GM19397 (cell line): ENCODE measurements at regions not wholly inside any gene's neighbourhood (a gene's known extent, or its start where the extent isn't known, plus 50 kb on each side); places are given as distances from the start of the nearest gene placed in this dataset.

Experiments
- ATAC-seq: cut with Tn5 transposase; IDR thresholded peaks from one replicate; pipeline ENCODE4 v1.9.1; 2021; ENCODE audit warnings: mild to moderate bottlenecking, moderate library complexity; ENCODE audit not compliant: unreplicated experiment

DNA sequence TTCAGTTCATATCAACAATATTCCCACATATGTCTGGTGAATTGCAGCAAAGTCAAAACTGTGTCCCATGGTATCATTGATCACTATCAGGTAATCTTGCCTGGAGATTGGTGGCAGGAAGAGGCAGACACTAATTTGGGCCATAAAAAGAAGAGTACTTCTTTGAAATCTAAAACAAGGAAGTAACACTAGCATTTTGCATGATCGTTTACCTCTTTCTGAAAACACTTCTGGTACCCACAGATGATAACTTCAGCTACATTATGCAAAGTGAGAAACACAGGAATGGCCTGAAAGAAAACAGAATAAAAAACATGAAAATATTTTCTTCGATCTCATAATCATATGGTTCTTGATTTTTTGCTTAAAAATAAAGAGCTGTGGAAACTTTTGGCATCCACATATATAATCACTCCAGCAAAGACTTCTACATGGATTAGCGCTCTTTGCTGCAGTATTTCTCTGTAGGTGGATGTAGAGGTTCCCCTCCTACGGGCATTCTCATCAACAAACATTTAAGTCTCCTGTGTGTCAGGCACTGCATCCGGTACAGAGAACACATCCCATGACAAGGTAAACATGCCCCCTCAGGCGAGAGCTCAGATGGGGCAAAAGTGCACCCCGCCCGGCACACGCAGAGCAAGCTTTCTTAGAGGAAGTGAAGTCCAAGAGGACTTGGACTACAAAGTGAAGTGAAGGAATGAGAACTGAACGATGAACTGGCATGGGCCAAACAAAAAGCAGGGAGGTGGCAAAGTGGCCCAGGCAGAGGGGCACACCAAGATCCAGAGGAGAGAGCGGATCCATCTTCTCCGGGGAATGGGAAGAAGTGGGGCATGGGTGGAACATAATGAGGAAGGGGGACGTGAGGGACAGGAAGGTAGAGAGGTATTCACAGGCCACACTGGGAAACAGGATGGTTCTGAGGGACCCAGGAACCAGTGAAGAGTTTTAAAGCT lies 68.0 kb upstream of the RIOK3 start:
- ATAC-seq, result peak; percentile 56

DNA sequence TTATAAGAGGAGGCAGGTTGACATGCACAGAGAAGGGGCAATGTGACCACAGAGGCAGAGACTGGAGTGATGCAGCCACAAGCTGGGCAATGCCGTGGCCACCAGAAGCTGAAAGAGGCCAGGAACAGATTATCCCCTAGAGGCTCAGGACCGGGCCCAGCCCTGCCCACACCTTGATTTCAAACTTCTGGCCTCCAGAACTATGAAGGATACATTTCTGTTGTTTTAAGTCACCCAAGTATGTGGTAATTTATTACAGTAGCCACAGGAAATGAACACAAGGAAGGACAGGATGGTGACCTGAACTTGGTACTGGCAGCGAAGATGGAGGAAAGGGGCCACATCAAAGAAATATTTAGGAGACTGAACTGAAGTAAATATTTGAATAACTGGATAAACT lies 66.8 kb upstream of the RIOK3 start:
- ATAC-seq, result no peak

DNA sequence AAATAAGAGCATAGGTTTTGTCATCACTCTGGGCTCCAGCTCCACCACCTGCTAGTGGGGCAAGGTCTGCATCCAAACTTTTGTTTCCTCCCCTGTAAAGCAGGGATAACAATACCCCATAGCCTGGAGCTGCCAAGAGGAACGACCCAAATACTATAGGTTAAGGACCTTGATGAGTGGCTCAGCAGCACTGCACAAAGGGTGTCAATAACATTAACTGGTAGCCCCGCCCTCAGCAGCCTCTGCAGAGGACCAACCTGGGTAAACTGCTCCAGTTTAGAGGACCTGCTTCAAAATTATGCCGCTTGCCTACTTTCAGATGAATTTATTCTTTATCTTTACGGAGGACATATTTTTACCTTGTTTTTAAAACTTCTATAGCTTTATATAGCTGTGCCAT lies 65.8 kb upstream of the RIOK3 start:
- no peak for ATAC-seq

DNA sequence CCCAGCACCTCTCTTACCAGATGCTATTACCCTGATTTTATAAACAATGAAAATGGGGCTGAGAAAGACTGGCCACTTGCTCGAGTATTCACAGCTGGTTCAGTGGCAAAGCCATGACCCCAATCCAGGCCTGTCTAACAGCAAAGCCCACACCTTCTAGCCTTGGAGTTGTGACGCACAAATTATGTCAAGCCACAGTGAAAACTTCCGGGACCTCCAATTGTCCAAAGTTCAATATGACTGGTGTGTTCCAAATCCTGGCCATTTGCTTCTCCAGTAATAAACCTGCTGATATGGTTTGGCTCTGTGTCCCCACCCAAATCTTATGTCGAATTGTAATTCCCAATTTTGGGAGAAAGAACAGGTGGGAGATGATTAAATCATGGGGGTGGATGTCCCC lies 64.7 kb upstream of the RIOK3 start:
- no peak for ATAC-seq

DNA sequence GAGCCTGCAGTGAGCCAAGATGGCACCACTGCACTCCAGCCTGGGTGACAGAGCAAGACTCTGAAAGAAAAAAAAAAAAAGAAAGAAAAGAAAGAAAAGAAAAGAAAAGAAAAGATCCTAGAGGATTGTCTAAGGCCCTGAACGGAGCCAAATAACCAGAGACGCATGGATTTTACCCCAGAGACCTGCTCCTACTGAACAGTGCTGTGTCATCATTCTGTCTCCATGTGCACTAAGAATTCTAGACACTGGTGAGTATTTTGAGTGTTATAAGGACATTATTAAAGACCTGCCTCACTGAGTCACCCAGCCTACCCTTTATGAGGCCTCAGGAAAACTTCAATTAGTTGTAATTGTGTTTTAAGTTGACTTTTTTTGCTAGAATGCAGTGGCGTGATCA lies 61.9 kb upstream of the RIOK3 start:
- no peak for ATAC-seq

DNA sequence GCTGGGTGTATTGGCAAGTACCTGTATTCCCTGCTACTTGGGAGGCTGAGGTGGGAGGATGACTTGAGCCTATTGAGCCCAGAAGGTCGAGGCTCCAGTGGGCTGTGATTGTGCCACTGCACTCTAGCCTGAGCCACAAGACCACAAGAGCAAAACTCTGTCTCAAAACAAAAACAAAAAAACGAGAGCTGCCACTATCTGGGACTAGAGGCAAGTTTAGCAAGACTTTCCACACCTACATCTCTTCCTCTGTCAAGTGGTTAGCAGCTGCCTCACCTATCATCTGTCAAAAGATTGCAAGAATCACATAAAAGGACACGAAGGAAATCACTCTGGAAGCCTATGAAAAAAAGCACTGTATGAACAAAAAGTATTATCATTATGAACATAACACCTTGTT lies 55.2 kb upstream of the RIOK3 start:
- ATAC-seq, result no peak

DNA sequence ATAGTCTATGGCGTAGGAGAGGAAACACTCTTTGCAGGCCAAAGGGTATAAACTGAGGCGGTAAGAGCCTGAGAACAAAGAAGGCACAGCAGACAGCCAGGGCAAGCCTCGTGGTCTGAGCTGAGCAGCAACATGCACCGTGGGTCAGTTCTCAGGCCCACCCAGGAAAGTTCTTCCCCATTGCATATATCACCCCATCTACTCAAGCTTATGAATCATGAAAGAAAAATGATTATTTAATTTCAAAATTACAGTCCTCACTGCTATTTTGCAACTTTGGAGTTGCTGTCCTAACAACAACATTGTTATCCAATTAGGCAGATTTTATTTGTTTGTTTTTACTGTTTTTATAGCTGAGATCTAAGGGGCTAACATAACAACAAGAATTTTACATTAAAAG lies 54.7 kb upstream of the RIOK3 start:
- ATAC-seq, result no peak

DNA sequence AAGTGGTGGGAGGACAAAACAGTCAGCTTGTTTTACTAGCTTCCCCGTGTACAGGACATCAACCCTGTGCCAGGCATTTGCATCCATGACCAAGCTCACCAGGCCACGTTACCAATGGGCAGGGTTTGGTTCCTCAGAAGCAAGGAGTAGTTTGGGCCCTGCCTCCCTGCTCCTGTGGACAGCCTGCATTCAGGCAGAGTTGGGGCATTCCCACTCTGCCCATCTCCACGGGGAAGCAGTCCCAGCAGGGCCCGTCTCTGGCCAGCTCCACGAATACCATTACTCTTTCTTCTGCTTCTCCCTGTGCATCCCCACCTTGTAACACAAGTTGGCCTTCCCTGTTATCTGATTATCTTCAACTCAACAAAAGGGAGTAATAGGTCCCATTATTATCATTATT lies 54.0 kb upstream of the RIOK3 start:
- ATAC-seq, result no peak

DNA sequence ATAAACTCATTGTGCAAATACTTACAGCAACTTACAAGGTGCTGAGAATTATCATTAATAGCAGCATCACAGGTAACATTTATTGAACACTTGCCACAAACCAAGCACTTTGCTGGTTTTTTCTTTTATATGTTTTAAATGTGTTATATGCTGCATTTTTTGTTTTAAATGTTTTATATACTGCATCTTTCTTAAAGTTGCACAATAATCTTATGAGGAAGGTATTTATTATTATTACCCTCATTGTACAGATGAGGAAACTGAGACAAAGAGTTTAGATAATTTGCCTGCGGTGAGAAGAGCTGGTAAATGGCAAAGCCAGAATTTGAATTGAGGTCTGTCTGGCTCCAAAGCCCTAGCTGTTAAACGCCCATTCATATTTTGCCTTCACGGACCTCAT lies 52.2 kb upstream of the RIOK3 start:
- no peak for ATAC-seq

DNA sequence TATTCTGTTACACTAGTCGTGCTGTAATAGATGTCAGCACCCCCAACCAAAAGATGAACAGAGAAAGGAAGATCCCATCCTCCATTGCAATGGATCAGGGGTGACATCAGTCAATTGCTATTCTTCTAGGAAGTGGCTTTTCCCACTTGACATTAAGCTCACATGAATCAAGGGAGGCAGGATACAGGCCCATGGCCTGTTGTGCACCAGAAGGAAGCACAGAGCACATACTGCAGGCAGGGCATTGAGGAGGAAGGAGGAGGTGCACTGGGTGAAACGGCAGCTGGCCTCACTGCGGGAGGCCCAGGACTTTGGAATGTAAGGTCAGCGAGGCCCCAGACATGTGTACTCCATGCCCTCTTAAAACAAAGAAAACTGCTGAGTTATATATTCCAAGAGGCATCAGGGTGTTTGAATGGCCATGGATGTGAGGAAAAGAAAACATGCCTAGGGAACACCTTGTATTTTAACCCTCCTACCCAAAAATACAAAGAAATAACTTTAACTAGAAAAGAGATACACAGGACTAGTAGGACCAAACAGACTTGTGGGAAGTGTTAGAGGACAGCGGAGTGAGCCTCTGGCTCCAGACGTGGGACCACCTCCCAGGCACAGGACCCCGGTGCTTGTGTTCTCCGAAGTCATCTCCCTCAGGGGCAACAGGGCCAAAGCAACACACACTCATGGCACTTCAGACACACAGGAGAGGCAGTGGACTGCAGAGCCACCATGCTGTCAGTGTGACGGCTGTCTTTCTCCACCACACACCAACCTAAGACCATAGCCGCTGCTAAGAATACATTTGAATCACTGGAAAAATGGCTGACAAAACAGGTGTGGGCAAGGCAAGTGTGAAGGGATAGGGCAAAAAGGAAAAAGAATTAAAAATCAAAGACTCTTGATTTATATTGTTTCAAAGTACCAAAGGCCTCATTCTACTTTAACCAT lies 51.4 kb upstream of the RIOK3 start:
- ATAC-seq, result no peak
